ENCODE measurements at regions not wholly inside any gene's neighbourhood (a gene's known extent, or its start where the extent isn't known, plus 50 kb on each side); places are given as distances from the start of the nearest gene placed in this dataset.
"Not testable (repeated sequence)": the region's sequence is repeated elsewhere in the genome, so short reads cannot be mapped to it uniquely, and the experiment has no call there.

- Histone ChIP-seq H3K4me1 (no peaks in the 10 kb centered on the region), H3K36me3 (no peaks in the 10 kb centered on the region), H3K27me3 (peaks cover 9 to 30% of the 10 kb centered on the region in 2 donors), H3K4me3 (no peak overlapping the region), H3K27ac (no peak overlapping the region), H3K9me3 (no peaks in the 10 kb centered on the region)
- ATAC-seq, result no peak
- DNase-seq, result no peak
- TF ChIP-seq CTCF (IDR thresholded peaks at IDR 0.05), result no peak
- intact Hi-C loops (cut with DNase I), result loop anchor here in 1 of 2 donors (5.0 kb wide), 1 partner anchor 71 kb away; no protein-coding TSS in a partner anchor
Measured at GRCh38 chr15:78708713-78709260, 67.8 kb upstream of the CHRNB4 start.

GRCh38 chr15:78706481-78707235 is 65.6 kb upstream of the CHRNB4 start:
- not testable (repeated sequence) for H3K9me3 ChIP-seq, ATAC-seq, H3K4me3 ChIP-seq, DNase-seq, H3K27ac ChIP-seq, H3K36me3 ChIP-seq, H3K4me1 ChIP-seq
- intact Hi-C loops (cut with DNase I), result loop anchor here in 1 of 2 donors (5.0 kb wide), 1 partner anchor 69 kb away; no protein-coding TSS in a partner anchor
- peaks cover 9 to 30% of the 10 kb centered on the region in 2 donors for H3K27me3 ChIP-seq

- H3K4me1 ChIP-seq; intact Hi-C loops (cut with DNase I); ATAC-seq: not testable (repeated sequence)
Measured at GRCh38 chr15:78703334-78704056, 62.5 kb upstream of the CHRNB4 start.

GRCh38 chr15:78702609-78703333 is 61.8 kb upstream of the CHRNB4 start:
- DNase-seq, result no peak
- peak; percentile 51 for ATAC-seq
- intact Hi-C loops (cut with DNase I), result no loop called here
- no peaks in the 10 kb centered on the region for H3K9me3 ChIP-seq
- H3K36me3 ChIP-seq, result no peaks in the 10 kb centered on the region
- no peak overlapping the region for H3K27ac ChIP-seq
- no peak overlapping the region for H3K4me3 ChIP-seq
- no peaks in the 10 kb centered on the region for H3K4me1 ChIP-seq
- peaks cover 2 to 6% of the 10 kb centered on the region in 2 donors for H3K27me3 ChIP-seq
- TF ChIP-seq CTCF (IDR thresholded peaks at IDR 0.05), result no peak

More at GRCh38 chr15:78703334-78704056, 62.5 kb upstream of the CHRNB4 start:
- not testable (repeated sequence) for H3K9me3 ChIP-seq, H3K4me3 ChIP-seq, H3K27ac ChIP-seq, H3K36me3 ChIP-seq, DNase-seq
- peaks cover 8 to 13% of the 10 kb centered on the region in 2 donors for H3K27me3 ChIP-seq

- Histone ChIP-seq H3K27me3 (no peaks in the 10 kb centered on the region), H3K36me3 (no peaks in the 10 kb centered on the region), H3K4me1 (no peaks in the 10 kb centered on the region), H3K4me3 (no peak overlapping the region), H3K27ac (no peak overlapping the region), H3K9me3 (no peaks in the 10 kb centered on the region)
- no peak for TF ChIP-seq CTCF (IDR thresholded peaks at IDR 0.05)
- DNase-seq (no peak), ATAC-seq (no peak)
- intact Hi-C loops (cut with DNase I), result no loop called here
Measured at GRCh38 chr15:78697449-78697848, 56.4 kb upstream of the CHRNB4 start.

Measured in left lung (tissue), 4 donors.